ENCODE measurements at regions not wholly inside any gene's neighbourhood (a gene's known extent, or its start where the extent isn't known, plus 50 kb on each side); places are given as distances from the start of the nearest gene placed in this dataset.

GRCh38 chr15:69601711-69602504, 149.3 kb downstream of the RPLP1 start:
- DNase-seq (ENCODE audit: low spot score) = no peak
- TF ChIP-seq CTCF (IDR thresholded peaks at IDR 0.05) = no peak
- no peak for ATAC-seq (ENCODE audit: low FRiP score)

- no peak for TF ChIP-seq CTCF (IDR thresholded peaks at IDR 0.05)
- no peak for DNase-seq (ENCODE audit: low spot score)
- no peak for ATAC-seq (ENCODE audit: low FRiP score)
These were observed 150.3 kb downstream of the RPLP1 start for GRCh38 chr15:69602921-69603320.

GRCh38 chr15:69603369-69604071, 150.9 kb downstream of the RPLP1 start:
- ATAC-seq (ENCODE audit: low FRiP score) (no peak), DNase-seq (ENCODE audit: low spot score) (no peak)
- no peak for TF ChIP-seq CTCF (IDR thresholded peaks at IDR 0.05)

GRCh38 chr15:69604072-69604411, 151.4 kb downstream of the RPLP1 start:
- no peak for TF ChIP-seq CTCF (IDR thresholded peaks at IDR 0.05)
- ATAC-seq (ENCODE audit: low FRiP score) (no peak), DNase-seq (ENCODE audit: low spot score) (no peak)

- no peak for TF ChIP-seq CTCF (IDR thresholded peaks at IDR 0.05)
- no peak for DNase-seq (ENCODE audit: low spot score)
- ATAC-seq (ENCODE audit: low FRiP score) = no peak
These were observed 153.5 kb downstream of the RPLP1 start for GRCh38 chr15:69606144-69606543.

- TF ChIP-seq CTCF (IDR thresholded peaks at IDR 0.05) = no peak
- DNase-seq (ENCODE audit: low spot score) = no peak
- ATAC-seq (ENCODE audit: low FRiP score) = no peak
These were observed 154.4 kb downstream of the RPLP1 start for GRCh38 chr15:69606921-69607500.
